G401 (cell line): ENCODE measurements at regions not wholly inside any gene's neighbourhood (a gene's known extent, or its start where the extent isn't known, plus 50 kb on each side); places are given as distances from the start of the nearest gene placed in this dataset.

ENCODE experiments used
- DNase-seq: peaks from one replicate; pipeline ENCODE4 v3.0.0-alpha.2; 2015; ENCODE audit warnings: low spot score
- in situ Hi-C: cut with HindIII; loops from 2 replicates; pipeline ENCODE4 v1.10.0; 2016; ENCODE audit warnings: low sequenced_read_pairs, mixed read lengths

- DNase-seq, result no peak
- in situ Hi-C loops, result no loop called here
These were observed 170.6 kb downstream of the ZNF330 start for GRCh38 chr4:141391293-141391692.

GRCh38 chr4:141391771-141392170, 171.1 kb downstream of the ZNF330 start:
- in situ Hi-C loops, result no loop called here
- no peak for DNase-seq

- in situ Hi-C loops, result no loop called here
- DNase-seq, result no peak
These were observed 174.6 kb downstream of the ZNF330 start for GRCh38 chr4:141395246-141395830.

- DNase-seq, result no peak
- in situ Hi-C loops, result no loop called here
These were observed 175.2 kb downstream of the ZNF330 start for GRCh38 chr4:141395919-141396318.

GRCh38 chr4:141402712-141403111, 182.0 kb downstream of the ZNF330 start:
- DNase-seq, result no peak
- in situ Hi-C loops, result no loop called here

- in situ Hi-C loops, result no loop called here
- no peak for DNase-seq
These were observed 183.1 kb downstream of the ZNF330 start for GRCh38 chr4:141403782-141404181.

GRCh38 chr4:141406237-141406636, 185.5 kb downstream of the ZNF330 start:
- in situ Hi-C loops, result no loop called here
- DNase-seq, result no peak

GRCh38 chr4:141409556-141409955, 188.9 kb downstream of the ZNF330 start:
- no peak for DNase-seq
- in situ Hi-C loops, result no loop called here

- in situ Hi-C loops, result no loop called here
- no peak for DNase-seq
These were observed 190.1 kb downstream of the ZNF330 start for GRCh38 chr4:141410839-141411238.

GRCh38 chr4:141411936-141412335, 191.2 kb downstream of the ZNF330 start:
- no peak for DNase-seq
- in situ Hi-C loops, result no loop called here

- in situ Hi-C loops, result no loop called here
- DNase-seq, result no peak
These were observed 192.7 kb downstream of the ZNF330 start for GRCh38 chr4:141413366-141413765.

- no peak for DNase-seq
- in situ Hi-C loops, result no loop called here
These were observed 195.0 kb downstream of the ZNF330 start for GRCh38 chr4:141415651-141416050.

- in situ Hi-C loops, result no loop called here
These were observed 195.5 kb downstream of the ZNF330 start for GRCh38 chr4:141416219-141416618.

GRCh38 chr4:141416677-141417363, 196.1 kb downstream of the ZNF330 start:
- no peak for DNase-seq
- in situ Hi-C loops, result no loop called here

More at GRCh38 chr4:141416219-141416618, 195.5 kb downstream of the ZNF330 start:
- DNase-seq, result no peak

- no peak for DNase-seq
- in situ Hi-C loops, result no loop called here
These were observed 196.7 kb downstream of the ZNF330 start for GRCh38 chr4:141417387-141417786.

GRCh38 chr4:141425124-141425523, 204.4 kb downstream of the ZNF330 start:
- in situ Hi-C loops, result no loop called here
- DNase-seq, result no peak

GRCh38 chr4:141427726-141428296, 207.1 kb downstream of the ZNF330 start:
- in situ Hi-C loops, result no loop called here
- no peak for DNase-seq

- no peak for DNase-seq
- in situ Hi-C loops, result no loop called here
These were observed 206.4 kb upstream of the IL15 start for GRCh38 chr4:141429933-141430332.

GRCh38 chr4:141430686-141431085, 205.7 kb upstream of the IL15 start:
- DNase-seq, result no peak
- in situ Hi-C loops, result no loop called here

GRCh38 chr4:141432000-141432712, 204.2 kb upstream of the IL15 start:
- no peak for DNase-seq
- in situ Hi-C loops, result no loop called here
